ENCODE measurements at regions not wholly inside any gene's neighbourhood (a gene's known extent, or its start where the extent isn't known, plus 50 kb on each side); places are given as distances from the start of the nearest gene placed in this dataset.
"Not testable (repeated sequence)": the region's sequence is repeated elsewhere in the genome, so short reads cannot be mapped to it uniquely, and the experiment has no call there.

DNA sequence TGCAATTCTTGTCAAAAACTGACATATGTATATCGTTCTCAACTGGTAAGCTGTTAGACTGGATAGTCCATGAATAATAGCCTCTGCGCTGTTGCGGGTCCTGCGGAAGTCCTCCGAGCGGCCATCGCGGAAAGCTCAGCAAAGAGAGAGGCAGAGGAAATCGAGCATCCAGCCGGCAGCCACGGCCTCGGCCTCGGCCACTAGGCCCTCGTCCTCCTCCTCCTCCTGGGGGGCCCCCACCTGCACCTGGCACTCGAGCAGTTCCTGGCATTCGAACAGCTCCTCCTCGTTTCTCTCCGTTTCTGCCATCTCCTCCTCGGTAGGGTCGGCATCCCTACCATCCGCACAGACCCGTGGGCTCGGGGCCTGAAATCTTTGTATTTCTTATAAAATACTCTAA is 111.2 kb upstream of the CYLC1 start:
- DNase-seq (ENCODE audit: low read depth), result not testable (repeated sequence)

DNA sequence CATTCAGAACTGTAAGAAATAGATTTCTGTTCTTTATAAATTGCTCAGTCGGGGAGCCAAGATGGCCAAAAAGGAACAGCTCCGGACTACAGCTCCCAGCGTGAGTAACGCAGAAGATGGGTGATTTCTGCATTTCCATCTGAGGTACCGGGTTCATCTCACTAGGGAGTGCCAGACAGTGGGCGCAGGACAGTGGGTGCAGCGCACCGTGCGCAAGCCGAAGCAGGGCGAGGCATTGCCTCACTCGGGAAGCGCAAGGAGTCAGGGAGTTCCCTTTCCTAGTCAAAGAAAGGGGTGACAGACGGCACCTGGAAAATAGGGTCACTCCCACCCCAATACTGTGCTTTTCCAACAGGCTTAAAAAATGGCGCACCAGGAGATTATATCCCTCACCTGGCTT is 110.5 kb upstream of the CYLC1 start:
- DNase-seq (ENCODE audit: low read depth), result not testable (repeated sequence)

DNA sequence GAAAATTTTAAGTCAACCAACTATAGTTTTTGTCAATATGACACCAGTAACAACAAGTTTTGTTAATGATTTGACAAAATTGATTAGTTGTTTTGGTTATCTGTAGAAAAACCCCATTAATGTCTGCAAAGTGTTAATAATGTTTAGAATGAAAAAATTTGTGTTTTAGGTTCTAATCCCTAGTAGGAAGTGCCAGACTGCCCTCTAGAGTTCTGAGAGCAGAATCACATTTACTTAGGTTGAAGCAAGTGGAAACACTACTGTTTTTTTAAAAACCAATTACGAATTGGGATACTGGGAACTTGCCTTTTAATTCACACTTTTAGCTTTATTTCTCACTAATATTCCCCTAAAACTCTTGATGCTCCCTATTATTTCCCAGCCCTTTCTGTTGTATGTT is 101.1 kb upstream of the CYLC1 start:
- peak; percentile 2 for DNase-seq (ENCODE audit: low read depth)

DNA sequence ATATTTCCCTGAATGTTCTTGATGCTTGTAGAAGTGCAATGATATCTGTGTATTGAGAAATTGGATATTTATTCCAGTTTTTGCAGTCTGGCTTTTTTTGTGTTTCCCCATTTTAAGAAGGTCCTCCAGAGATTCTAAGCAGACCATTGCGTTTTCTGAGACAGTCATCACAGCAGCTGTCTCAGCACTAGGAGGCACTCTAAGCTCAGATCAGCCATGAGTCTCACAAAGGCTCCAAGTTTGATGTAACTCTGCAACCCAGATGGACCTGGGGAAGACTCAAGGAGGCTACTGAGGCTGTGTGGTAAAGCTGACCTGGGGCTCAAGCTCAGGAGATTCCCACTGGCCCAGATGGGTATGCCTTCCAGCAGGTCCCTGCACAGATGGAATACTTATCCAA is 89.3 kb upstream of the CYLC1 start:
- no peak for DNase-seq (ENCODE audit: low read depth)
